ENCODE measurements at regions not wholly inside any gene's neighbourhood (a gene's known extent, or its start where the extent isn't known, plus 50 kb on each side); places are given as distances from the start of the nearest gene placed in this dataset.
"Not testable (repeated sequence)": the region's sequence is repeated elsewhere in the genome, so short reads cannot be mapped to it uniquely, and the experiment has no call there.

DNA sequence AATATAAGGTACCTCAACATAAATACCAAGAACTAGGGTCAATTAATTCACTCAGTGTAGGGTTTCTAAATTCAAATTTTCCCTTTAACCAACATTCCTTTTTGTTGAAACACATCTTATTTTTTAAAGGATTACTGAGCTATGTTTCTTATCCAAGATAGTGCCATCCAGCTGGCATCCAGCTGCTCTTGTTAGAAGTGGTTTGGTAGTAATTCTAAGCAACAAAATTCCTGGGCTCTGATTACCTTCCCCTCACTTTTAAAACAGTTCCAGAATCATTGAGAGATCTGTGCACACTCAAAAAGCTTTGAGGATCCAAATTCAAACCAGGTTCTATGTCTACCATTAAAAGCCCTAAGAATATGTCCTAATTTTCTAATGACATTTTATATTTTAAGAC, 583.7 kb downstream of the TRIML1 start:
- DNase-seq (ENCODE audit: low read depth): no peak
- no peak overlapping the region for H3K4me3 ChIP-seq (ENCODE audit: low read depth, low read length)
- TF ChIP-seq, protein P1, sequence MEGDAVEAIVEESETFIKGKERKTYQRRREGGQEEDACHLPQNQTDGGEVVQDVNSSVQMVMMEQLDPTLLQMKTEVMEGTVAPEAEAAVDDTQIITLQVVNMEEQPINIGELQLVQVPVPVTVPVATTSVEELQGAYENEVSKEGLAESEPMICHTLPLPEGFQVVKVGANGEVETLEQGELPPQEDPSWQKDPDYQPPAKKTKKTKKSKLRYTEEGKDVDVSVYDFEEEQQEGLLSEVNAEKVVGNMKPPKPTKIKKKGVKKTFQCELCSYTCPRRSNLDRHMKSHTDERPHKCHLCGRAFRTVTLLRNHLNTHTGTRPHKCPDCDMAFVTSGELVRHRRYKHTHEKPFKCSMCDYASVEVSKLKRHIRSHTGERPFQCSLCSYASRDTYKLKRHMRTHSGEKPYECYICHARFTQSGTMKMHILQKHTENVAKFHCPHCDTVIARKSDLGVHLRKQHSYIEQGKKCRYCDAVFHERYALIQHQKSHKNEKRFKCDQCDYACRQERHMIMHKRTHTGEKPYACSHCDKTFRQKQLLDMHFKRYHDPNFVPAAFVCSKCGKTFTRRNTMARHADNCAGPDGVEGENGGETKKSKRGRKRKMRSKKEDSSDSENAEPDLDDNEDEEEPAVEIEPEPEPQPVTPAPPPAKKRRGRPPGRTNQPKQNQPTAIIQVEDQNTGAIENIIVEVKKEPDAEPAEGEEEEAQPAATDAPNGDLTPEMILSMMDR (IDR thresholded peaks at IDR 0.05; ENCODE audit: low read depth, low read length, missing control alignments): no peak

DNA sequence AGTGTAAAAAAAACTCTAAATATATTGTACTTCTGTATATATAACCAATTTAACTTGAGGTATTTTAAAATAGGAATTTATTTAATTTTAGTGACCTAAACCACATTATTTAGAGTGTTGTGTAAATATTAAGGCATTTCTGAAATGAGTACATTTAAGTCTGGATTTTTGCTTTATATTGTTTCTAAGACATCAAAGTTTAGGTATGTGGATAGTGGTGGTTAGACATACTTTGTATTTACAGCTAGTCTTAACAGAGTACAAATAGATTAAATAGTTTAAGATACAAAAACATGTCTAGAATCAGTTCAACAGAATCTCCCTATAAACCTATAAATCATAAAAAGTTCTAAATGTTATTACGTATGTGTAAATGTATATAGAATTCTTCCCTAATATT, 588.5 kb downstream of the TRIML1 start:
- no peak for DNase-seq (ENCODE audit: low read depth)
- TF ChIP-seq, protein P1 (IDR thresholded peaks at IDR 0.05; ENCODE audit: low read depth, low read length, missing control alignments): no peak
- H3K4me3 ChIP-seq (ENCODE audit: low read depth, low read length): no peak overlapping the region

DNA sequence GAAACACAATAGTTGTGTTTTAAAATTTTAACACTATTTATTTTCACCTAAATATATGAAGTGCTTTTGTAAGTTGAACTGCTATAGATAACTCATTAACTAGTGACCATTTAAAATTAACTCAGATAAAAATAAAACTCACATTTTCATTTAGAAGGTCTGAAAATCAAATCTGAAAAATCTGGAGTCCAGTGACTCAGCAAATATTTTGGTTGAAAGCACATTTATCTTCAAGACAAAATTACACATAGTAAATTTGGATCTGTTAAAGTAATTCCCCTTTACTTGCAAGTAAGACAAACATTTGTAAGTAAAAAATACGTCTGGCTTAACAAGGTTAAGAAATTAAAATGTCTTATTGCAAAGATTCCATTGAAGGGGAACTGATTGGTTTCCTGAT, 589.1 kb downstream of the TRIML1 start:
- TF ChIP-seq, protein P1 (IDR thresholded peaks at IDR 0.05; ENCODE audit: low read depth, low read length, missing control alignments): no peak
- DNase-seq (ENCODE audit: low read depth): no peak
- no peak overlapping the region for H3K4me3 ChIP-seq (ENCODE audit: low read depth, low read length)

DNA sequence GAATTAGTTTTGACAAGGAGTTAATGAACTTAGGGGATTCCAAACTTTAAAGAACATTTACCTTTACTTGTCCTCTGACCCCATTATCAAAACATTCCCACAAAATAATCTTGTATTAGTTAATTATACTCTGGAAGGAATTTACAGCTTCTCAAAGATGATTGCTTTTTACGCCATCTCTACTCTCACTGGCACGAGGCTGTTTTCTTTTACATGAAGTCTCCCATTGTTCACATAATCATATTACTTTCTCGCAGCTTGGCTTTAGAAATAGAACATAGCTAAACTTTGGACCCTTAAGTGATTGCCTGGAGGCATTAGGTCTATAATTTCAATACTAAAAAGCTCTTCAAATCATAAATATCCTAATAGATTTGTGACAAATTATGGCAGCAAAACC, 592.9 kb downstream of the TRIML1 start:
- no peak overlapping the region for H3K4me3 ChIP-seq (ENCODE audit: low read depth, low read length)
- DNase-seq (ENCODE audit: low read depth): no peak
- TF ChIP-seq, protein P1 (IDR thresholded peaks at IDR 0.05; ENCODE audit: low read depth, low read length, missing control alignments): no peak

DNA sequence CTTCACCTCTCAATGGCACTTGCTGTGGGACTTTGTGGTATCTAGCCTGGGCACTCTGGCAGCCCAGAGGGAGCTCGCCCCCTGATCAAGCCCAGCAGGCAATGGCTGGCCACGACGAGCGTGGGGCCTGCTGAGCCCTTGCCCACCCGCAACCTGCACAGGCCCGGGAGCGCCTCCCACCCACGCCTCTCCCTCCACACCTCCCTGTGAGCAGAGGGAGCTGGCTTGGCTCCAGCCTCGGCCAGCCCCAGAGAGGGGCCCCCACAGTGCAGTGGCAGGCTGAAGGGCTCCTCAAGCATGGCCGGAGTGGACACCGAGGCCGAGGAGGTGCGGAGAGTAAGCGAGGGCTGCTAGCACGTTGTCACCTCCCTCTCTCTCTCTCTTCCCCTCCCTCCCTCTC, 595.8 kb downstream of the TRIML1 start:
- TF ChIP-seq, protein P1 (IDR thresholded peaks at IDR 0.05; ENCODE audit: low read depth, low read length, missing control alignments): no peak
- no peak for DNase-seq (ENCODE audit: low read depth)
- H3K4me3 ChIP-seq (ENCODE audit: low read depth, low read length): no peak overlapping the region

DNA sequence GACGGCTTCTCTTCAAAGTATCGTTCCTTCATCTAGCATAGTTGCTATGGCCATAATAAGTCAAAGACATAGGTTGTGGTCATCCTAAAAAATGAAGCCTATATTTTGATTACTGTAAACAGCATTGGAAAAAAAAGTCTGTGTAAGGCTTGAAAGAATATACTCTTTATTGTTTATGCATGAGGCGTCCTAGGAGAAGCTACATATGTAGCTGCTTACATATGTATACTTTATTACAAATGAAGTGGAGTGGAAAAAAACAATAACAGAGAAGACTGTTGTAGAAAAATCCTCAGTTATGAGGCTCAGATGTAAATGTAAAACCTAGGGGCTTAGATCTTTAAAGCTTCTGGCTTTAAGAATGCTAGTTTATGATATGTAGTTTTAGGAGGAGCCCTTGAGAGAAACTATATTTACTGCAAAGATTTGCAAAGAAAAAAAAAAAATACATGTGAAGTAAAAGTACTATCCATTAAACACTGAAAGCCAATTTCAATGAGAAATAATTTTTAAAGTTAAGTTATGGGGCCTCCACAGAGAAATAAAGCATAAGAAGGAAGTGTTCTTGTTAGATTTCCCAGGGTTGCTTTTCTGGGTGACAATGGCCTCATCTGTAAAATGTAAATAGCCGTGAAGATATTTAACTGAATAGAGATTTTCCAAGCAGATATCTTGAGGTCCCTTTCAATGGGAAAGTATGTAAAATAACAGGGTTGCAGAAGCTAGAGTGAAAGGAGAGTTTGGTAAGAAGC, 598.2 kb downstream of the TRIML1 start:
- H3K4me3 ChIP-seq (ENCODE audit: low read depth, low read length): no peak overlapping the region
- no peak for DNase-seq (ENCODE audit: low read depth)
- TF ChIP-seq, protein P1 (IDR thresholded peaks at IDR 0.05; ENCODE audit: low read depth, low read length, missing control alignments): no peak

DNA sequence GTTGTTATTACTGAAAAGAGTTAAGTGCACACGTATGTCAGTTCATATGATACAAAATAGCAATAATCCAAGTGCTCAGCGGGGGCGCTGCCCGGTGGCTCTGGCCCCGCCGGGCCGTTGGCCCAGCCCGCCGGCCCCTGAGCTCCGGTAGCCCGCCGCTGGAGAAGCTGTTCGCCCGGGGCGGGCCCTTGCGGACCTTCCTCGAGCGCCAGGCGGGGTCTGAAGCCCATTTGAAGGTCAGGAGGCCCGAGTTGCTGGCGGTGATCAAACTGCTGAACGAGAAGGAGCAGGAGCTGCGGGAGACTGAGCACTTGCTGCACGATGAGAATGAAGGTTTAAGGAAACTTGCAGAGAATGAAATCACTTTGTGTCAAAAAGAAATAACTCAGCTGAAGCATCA, 599.0 kb downstream of the TRIML1 start:
- not testable (repeated sequence) for H3K4me3 ChIP-seq (ENCODE audit: low read depth, low read length); DNase-seq (ENCODE audit: low read depth)

DNA sequence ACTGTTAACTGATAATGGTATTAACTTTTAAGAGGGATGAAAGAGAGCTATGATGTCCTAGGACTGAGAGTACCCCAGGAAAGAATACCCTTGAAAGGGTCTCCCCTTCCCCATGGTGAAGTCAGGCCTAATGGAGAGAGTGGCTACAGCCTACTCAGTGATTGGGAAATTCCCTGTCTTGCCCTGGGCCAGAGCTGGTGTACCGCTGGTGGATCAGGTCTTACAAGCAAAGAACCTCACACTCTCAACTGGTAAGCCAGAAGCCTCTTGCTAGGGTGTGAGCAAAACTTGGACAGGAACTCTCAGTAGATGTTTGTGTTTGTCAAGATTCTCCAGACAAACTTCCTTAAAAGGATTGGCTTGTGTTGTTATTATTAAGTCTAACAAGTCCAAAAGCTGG, 600.9 kb downstream of the TRIML1 start:
- not testable (repeated sequence) for H3K4me3 ChIP-seq (ENCODE audit: low read depth, low read length); DNase-seq (ENCODE audit: low read depth)

DNA sequence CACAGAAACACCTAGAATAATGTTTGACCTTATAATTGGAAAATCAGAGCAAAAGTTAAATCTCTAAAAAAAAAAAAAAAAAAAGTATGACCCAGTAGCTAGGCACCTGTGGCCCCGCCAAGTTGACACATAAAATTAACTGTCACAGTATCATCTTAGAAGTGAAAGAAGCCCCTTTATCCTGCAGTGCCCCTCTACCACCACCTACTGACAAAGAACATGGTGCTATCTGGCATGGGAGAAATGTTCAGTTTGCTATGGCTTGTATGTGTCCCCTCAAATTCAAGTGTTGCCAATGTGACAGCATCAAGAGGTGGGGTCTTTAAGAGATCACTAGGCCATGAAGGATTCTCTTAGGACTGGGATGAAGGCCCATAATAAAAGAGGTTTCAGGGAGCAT, 601.5 kb downstream of the TRIML1 start:
- DNase-seq (ENCODE audit: low read depth); H3K4me3 ChIP-seq (ENCODE audit: low read depth, low read length): not testable (repeated sequence)

Data from GM12864 (cell line).